ENCODE measurements at regions not wholly inside any gene's neighbourhood (a gene's known extent, or its start where the extent isn't known, plus 50 kb on each side); places are given as distances from the start of the nearest gene placed in this dataset.

- no peak for DNase-seq (ENCODE audit: low spot score in 2 of 2)
- Mint-ChIP-seq H3K27ac (no peak overlapping the region), H3K36me3 (no peaks in the 10 kb centered on the region), H3K9me3 (peaks cover 0 to 4% of the 10 kb centered on the region in 2 donors)
- no peak for ATAC-seq
These were observed 122.6 kb upstream of the FERMT1 start for GRCh38 chr20:6245436-6245835.

- H3K9me3 Mint-ChIP-seq = peaks cover 3 to 10% of the 10 kb centered on the region in 2 donors
- no peak overlapping the region for H3K27ac Mint-ChIP-seq
- ATAC-seq (no peak), DNase-seq (ENCODE audit: low spot score in 2 of 2) (no peak)
- no peaks in the 10 kb centered on the region for H3K36me3 Mint-ChIP-seq
These were observed 118.8 kb upstream of the FERMT1 start for GRCh38 chr20:6241591-6241990.

- Mint-ChIP-seq H3K27ac (no peak overlapping the region), H3K9me3 (peaks cover 3 to 10% of the 10 kb centered on the region in 2 donors), H3K36me3 (no peaks in the 10 kb centered on the region)
- ATAC-seq = no peak
- DNase-seq (ENCODE audit: low spot score in 2 of 2) = no peak
These were observed 117.2 kb upstream of the FERMT1 start for GRCh38 chr20:6240059-6240458.

- DNase-seq (ENCODE audit: low spot score in 2 of 2) (no peak), ATAC-seq (no peak)
- Mint-ChIP-seq H3K36me3 (no peaks in the 10 kb centered on the region), H3K27ac (no peak overlapping the region), H3K9me3 (peaks cover 6 to 12% of the 10 kb centered on the region in 2 donors)
These were observed 115.6 kb upstream of the FERMT1 start for GRCh38 chr20:6238421-6238820.

- H3K27ac Mint-ChIP-seq = no peak overlapping the region
- H3K9me3 Mint-ChIP-seq = peaks cover 10 to 13% of the 10 kb centered on the region in 2 donors
- DNase-seq (ENCODE audit: low spot score in 2 of 2) = no peak
- ATAC-seq = no peak
- no peaks in the 10 kb centered on the region for H3K36me3 Mint-ChIP-seq
These were observed 112.7 kb upstream of the FERMT1 start for GRCh38 chr20:6235510-6235909.

GRCh38 chr20:6232436-6232835 is 109.6 kb upstream of the FERMT1 start:
- Mint-ChIP-seq H3K27ac (no peak overlapping the region), H3K9me3 (peaks cover 6 to 7% of the 10 kb centered on the region in 2 donors), H3K36me3 (no peaks in the 10 kb centered on the region)
- ATAC-seq (no peak), DNase-seq (ENCODE audit: low spot score in 2 of 2) (no peak)

GRCh38 chr20:6231556-6231955 is 108.7 kb upstream of the FERMT1 start:
- H3K27ac Mint-ChIP-seq = no peak overlapping the region
- peaks cover 6 to 7% of the 10 kb centered on the region in 2 donors for H3K9me3 Mint-ChIP-seq
- DNase-seq (ENCODE audit: low spot score in 2 of 2) (no peak), ATAC-seq (no peak)
- H3K36me3 Mint-ChIP-seq = no peaks in the 10 kb centered on the region

- Mint-ChIP-seq H3K36me3 (no peaks in the 10 kb centered on the region), H3K9me3 (peaks cover 3 to 4% of the 10 kb centered on the region in 2 donors), H3K27ac (no peak overlapping the region)
- DNase-seq (ENCODE audit: low spot score in 2 of 2) (no peak), ATAC-seq (no peak)
These were observed 105.5 kb upstream of the FERMT1 start for GRCh38 chr20:6228302-6228843.

- Mint-ChIP-seq H3K36me3 (no peaks in the 10 kb centered on the region), H3K27ac (no peak overlapping the region), H3K9me3 (peaks cover 5 to 6% of the 10 kb centered on the region in 2 donors)
- ATAC-seq (no peak), DNase-seq (ENCODE audit: low spot score in 2 of 2) (no peak)
These were observed 90.5 kb upstream of the FERMT1 start for GRCh38 chr20:6213311-6213710.

GRCh38 chr20:6212903-6213302 is 90.1 kb upstream of the FERMT1 start:
- no peak for ATAC-seq
- no peak overlapping the region for H3K27ac Mint-ChIP-seq
- H3K36me3 Mint-ChIP-seq = no peaks in the 10 kb centered on the region
- DNase-seq (ENCODE audit: low spot score in 2 of 2) = no peak
- H3K9me3 Mint-ChIP-seq = peaks cover 5 to 6% of the 10 kb centered on the region in 2 donors

GRCh38 chr20:6209093-6209492 is 86.3 kb upstream of the FERMT1 start:
- DNase-seq (ENCODE audit: low spot score in 2 of 2) (no peak), ATAC-seq (no peak)
- Mint-ChIP-seq H3K27ac (no peak overlapping the region), H3K9me3 (peaks cover 13 to 17% of the 10 kb centered on the region in 2 donors), H3K36me3 (peaks cover 0 to 7% of the 10 kb centered on the region in 2 donors)

GRCh38 chr20:6200092-6200491 is 77.3 kb upstream of the FERMT1 start:
- Mint-ChIP-seq H3K9me3 (peaks cover 0 to 3% of the 10 kb centered on the region in 2 donors), H3K27ac (no peak overlapping the region)
- ATAC-seq = no peak

GRCh38 chr20:6185268-6185667 is 62.4 kb upstream of the FERMT1 start:
- no peaks in the 10 kb centered on the region for H3K9me3 Mint-ChIP-seq
- H3K36me3 Mint-ChIP-seq = no peaks in the 10 kb centered on the region
- ATAC-seq (no peak), DNase-seq (ENCODE audit: low spot score in 2 of 2) (no peak)
- H3K27ac Mint-ChIP-seq = no peak overlapping the region

More at GRCh38 chr20:6200092-6200491, 77.3 kb upstream of the FERMT1 start:
- H3K36me3 Mint-ChIP-seq = no peaks in the 10 kb centered on the region
- DNase-seq (ENCODE audit: low spot score in 2 of 2) = no peak

GRCh38 chr20:6184086-6184485 is 61.3 kb upstream of the FERMT1 start:
- no peak for ATAC-seq
- Mint-ChIP-seq H3K9me3 (no peaks in the 10 kb centered on the region), H3K36me3 (no peaks in the 10 kb centered on the region), H3K27ac (no peak overlapping the region)
- no peak for DNase-seq (ENCODE audit: low spot score in 2 of 2)

GRCh38 chr20:6180531-6180930 is 57.7 kb upstream of the FERMT1 start:
- ATAC-seq = no peak
- Mint-ChIP-seq H3K36me3 (no peaks in the 10 kb centered on the region), H3K9me3 (no peaks in the 10 kb centered on the region), H3K27ac (no peak overlapping the region)
- no peak for DNase-seq (ENCODE audit: low spot score in 2 of 2)

- H3K36me3 Mint-ChIP-seq = no peaks in the 10 kb centered on the region
- DNase-seq (ENCODE audit: low spot score in 2 of 2) = no peak
- ATAC-seq = no peak
- no peak overlapping the region for H3K27ac Mint-ChIP-seq
- peaks cover 0 to 6% of the 10 kb centered on the region in 2 donors for H3K9me3 Mint-ChIP-seq
These were observed 55.7 kb upstream of the FERMT1 start for GRCh38 chr20:6178537-6178936.

GRCh38 chr20:6173481-6173880 is 50.7 kb upstream of the FERMT1 start:
- H3K9me3 Mint-ChIP-seq = peaks cover 3 to 6% of the 10 kb centered on the region in 2 donors
- ATAC-seq = no peak
- H3K27ac Mint-ChIP-seq = no peak overlapping the region
- DNase-seq (ENCODE audit: low spot score in 2 of 2) = no peak
- H3K36me3 Mint-ChIP-seq = no peaks in the 10 kb centered on the region
